HG02870 (cell line): ENCODE measurements at regions not wholly inside any gene's neighbourhood (a gene's known extent, or its start where the extent isn't known, plus 50 kb on each side); places are given as distances from the start of the nearest gene placed in this dataset.
"Not testable (repeated sequence)": the region's sequence is repeated elsewhere in the genome, so short reads cannot be mapped to it uniquely, and the experiment has no call there.

Experiments
- ATAC-seq: cut with Tn5 transposase; IDR thresholded peaks from one replicate; pipeline ENCODE4 v1.9.1; 2021; ENCODE audit warnings: mild to moderate bottlenecking, moderate library complexity; ENCODE audit not compliant: unreplicated experiment

- ATAC-seq: not testable (repeated sequence)
These were observed 1441.2 kb upstream of the ACVR2A start for GRCh38 chr2:146403546-146404160.

DNA sequence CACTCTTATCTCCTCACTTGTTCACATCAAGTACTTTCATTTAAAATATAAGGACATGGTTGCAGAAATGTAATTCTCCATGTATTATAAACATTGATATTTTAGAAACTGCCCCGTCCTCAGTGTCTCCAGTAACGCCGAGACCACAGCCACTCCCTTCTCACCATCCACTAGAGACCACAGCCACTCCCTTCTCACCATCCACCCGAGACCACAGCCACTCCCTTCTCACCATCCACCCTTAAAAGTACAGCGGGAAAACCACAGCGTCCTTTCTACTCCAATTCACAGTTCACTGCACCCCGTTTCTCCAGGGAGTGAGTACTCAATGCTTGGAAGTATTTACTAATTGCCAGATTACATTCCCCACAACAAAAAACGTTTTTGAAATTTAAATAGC lies 1452.2 kb upstream of the ACVR2A start:
- no peak for ATAC-seq

DNA sequence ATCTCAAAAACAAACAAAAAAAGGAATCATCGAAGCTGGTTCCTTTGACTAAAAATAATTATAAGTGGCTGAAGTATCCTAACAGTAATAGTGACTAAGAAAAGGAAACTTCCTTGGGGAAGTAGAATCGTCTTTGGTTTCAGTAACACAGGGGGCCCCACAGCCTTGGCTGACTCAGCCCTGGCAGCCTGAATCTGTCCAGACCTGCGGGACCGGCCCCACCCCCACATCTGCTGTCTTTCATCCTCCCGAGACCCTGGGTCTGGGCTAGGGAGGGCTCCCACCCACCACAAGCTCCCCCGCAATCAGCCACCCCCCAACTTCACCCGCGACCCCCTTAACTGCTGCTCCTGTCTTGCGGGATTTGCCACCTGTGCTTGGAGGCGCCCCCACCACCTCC lies 1452.6 kb upstream of the ACVR2A start:
- ATAC-seq: no peak

DNA sequence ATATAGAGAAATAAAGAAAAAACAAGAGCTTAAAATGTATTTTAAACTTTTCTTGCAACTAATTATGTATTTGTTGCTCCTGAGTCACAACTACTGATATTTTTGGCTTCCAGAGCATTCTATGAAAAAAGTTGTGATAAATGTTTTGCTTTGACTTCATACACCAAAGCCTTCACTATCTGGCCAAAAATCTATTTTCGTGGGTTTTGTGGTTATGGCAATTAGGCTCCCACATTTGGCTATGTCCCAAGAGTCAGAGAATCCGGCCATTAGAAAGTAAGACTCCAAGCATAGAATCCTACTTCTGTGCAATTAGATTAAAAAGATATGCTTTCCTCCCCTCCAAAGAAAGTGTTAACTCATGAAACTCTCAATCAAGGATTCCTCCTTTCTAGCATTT lies 1456.1 kb upstream of the ACVR2A start:
- ATAC-seq: no peak

GRCh38 chr2:146386096-146386495 lies 1458.7 kb upstream of the ACVR2A start:
- no peak for ATAC-seq

GRCh38 chr2:146385031-146385430 lies 1459.8 kb upstream of the ACVR2A start:
- ATAC-seq: no peak

- no peak for ATAC-seq
These were observed 1468.2 kb upstream of the ACVR2A start for GRCh38 chr2:146376511-146377064.

DNA sequence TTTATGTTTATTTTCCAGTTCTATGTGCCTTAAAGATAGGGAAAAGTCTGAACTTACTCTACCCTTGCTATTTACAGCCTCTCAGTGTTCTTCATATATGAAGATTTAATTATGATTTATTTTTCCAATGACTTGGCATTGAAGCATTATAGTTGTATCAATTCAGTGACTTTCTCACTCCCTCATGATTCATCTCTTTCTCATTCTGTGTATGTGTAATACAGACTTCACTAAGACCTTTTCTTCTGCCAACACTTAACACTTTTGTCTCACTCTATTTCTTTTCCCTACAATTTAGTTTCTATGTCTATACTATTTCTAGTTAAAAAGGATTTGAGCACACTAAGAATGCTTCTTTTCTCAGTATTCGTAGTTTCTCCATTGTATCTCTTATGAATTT lies 1470.3 kb upstream of the ACVR2A start:
- ATAC-seq: no peak

- ATAC-seq: not testable (repeated sequence)
These were observed 1473.5 kb upstream of the ACVR2A start for GRCh38 chr2:146371364-146371763.

GRCh38 chr2:146370826-146371225 lies 1474.0 kb upstream of the ACVR2A start:
- ATAC-seq: no peak

DNA sequence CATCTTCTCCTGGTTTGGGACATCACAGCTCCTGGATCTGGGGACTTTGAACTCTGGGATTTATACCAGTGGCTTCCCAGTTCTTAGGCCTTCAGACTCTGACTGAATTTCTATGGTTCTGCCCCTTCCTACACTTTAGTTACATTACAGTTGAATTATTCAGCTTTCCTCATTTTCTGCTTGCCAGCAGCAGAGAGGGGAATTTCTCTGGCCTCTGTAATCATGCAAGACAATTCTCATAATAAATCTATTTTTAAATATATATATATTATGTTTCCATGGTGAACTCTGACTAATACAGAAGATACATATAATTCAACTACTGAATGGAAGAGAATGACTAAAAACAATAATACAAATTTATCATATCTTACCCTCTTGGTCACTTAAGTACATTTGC lies 1478.6 kb upstream of the ACVR2A start:
- ATAC-seq: no peak

GRCh38 chr2:146365041-146365440 lies 1479.8 kb upstream of the ACVR2A start:
- no peak for ATAC-seq

DNA sequence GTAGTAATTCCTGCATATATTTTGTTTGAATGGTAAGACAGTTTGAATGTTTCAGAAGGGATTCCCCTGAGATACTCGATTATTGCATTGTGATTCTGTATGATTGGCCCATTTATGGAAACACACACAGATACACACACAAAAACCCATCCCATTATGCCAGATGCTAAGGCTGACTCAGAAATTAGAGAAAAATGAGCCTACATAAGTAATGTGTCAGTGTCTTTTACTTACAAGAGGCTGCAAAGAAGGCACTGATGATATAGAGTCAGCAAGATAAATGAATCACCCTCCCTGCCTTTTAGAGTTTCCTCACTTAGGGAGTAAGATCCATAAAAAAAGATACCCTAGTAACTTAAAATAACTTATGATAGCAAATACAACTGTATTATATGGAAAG lies 1481.1 kb upstream of the ACVR2A start:
- ATAC-seq: no peak

DNA sequence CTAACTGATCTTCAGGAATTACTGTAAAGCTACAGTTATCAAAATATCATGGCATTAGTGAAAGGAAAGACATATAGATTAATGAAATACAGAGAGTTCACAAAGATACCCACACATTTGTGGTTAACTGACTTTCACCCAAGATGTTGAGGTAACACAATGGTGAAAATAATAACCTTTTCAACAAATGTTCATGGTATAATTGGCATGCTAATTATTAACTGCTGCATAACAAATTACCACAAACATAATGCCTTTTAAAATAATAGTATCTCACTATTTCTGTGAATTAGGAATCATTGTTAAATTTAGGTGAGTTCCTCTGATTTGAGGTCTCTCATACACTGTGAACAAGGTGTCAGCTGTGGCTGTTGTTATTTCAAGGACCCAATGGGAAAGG lies 1493.1 kb upstream of the ACVR2A start:
- no peak for ATAC-seq

- no peak for ATAC-seq
These were observed 1495.5 kb upstream of the ACVR2A start for GRCh38 chr2:146349334-146349733.

GRCh38 chr2:146324951-146325350 lies 1519.9 kb upstream of the ACVR2A start:
- ATAC-seq: no peak

- ATAC-seq: no peak
These were observed 1521.3 kb upstream of the ACVR2A start for GRCh38 chr2:146323564-146323963.

DNA sequence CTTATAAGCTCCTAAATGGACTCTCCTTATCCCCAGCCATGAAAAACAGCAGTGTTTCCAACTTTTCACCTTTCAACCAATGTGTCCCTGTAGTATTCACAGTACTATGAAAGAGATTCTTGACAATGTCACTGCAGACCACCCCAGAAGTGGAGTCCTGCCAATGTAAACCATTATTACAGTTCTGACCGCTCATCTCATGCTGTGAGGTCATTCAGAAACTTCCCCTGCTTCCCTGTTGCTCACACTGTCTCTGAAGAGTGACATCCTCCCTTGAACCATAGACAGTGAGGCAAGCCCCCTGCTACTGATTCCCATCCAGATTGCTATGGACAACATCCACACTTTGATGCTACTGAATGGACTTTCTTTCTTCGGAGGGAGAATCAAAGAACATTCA lies 1523.7 kb upstream of the ACVR2A start:
- ATAC-seq: no peak

DNA sequence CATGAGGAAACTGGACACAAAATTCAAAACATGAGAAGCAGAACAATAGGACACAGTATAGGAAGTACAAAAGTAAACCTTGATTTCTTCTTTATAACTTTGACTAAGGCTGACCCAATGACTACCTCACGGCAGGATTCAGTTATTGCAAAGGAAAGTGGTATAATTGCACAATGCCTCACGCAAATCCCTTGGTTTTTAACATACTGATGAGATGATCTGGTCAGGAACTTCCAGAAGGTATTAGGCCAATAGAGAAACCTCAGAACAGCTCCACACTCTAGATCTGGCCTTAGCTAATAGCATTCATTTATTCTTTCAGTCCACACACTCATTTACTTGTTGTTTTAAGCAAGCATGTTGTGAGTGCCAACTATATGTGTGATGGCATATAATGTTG lies 1526.9 kb upstream of the ACVR2A start:
- no peak for ATAC-seq

- no peak for ATAC-seq
These were observed 1531.9 kb upstream of the ACVR2A start for GRCh38 chr2:146312899-146313298.

GRCh38 chr2:146305164-146305563 lies 1539.7 kb upstream of the ACVR2A start:
- no peak for ATAC-seq

GRCh38 chr2:146301287-146301686 lies 1543.5 kb upstream of the ACVR2A start:
- ATAC-seq: no peak

GRCh38 chr2:146295080-146295670 lies 1549.7 kb upstream of the ACVR2A start:
- no peak for ATAC-seq
